ENCODE measurements at regions not wholly inside any gene's neighbourhood (a gene's known extent, or its start where the extent isn't known, plus 50 kb on each side); places are given as distances from the start of the nearest gene placed in this dataset.

DNA sequence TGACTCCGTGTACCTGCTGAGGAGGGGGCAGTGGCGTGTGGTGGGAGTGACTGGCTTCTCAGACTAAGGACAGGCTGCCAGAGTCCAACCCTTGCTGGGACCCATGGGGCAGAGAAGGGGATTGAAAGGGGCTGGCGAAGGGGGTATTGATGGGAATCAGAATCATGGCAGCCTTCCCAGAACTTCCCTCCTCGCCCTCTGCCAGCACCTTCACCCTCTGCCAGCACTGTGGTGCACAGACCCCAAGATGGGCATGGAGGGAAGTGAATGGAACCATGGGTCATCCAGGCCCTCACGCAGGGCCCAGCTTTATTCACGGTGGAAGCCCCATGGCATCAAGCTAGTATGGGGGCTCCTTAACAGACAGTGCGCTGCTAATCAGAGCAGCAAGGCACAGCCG lies 76.8 kb downstream of the IRX5 start:
- TF ChIP-seq, protein P1, sequence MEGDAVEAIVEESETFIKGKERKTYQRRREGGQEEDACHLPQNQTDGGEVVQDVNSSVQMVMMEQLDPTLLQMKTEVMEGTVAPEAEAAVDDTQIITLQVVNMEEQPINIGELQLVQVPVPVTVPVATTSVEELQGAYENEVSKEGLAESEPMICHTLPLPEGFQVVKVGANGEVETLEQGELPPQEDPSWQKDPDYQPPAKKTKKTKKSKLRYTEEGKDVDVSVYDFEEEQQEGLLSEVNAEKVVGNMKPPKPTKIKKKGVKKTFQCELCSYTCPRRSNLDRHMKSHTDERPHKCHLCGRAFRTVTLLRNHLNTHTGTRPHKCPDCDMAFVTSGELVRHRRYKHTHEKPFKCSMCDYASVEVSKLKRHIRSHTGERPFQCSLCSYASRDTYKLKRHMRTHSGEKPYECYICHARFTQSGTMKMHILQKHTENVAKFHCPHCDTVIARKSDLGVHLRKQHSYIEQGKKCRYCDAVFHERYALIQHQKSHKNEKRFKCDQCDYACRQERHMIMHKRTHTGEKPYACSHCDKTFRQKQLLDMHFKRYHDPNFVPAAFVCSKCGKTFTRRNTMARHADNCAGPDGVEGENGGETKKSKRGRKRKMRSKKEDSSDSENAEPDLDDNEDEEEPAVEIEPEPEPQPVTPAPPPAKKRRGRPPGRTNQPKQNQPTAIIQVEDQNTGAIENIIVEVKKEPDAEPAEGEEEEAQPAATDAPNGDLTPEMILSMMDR (IDR thresholded peaks at IDR 0.05) = no peak
- TF ChIP-seq POLR2A (IDR thresholded peaks at IDR 0.05) = no peak
